ENCODE measurements at regions not wholly inside any gene's neighbourhood (a gene's known extent, or its start where the extent isn't known, plus 50 kb on each side); places are given as distances from the start of the nearest gene placed in this dataset.
"Not testable (repeated sequence)": the region's sequence is repeated elsewhere in the genome, so short reads cannot be mapped to it uniquely, and the experiment has no call there.

DNA sequence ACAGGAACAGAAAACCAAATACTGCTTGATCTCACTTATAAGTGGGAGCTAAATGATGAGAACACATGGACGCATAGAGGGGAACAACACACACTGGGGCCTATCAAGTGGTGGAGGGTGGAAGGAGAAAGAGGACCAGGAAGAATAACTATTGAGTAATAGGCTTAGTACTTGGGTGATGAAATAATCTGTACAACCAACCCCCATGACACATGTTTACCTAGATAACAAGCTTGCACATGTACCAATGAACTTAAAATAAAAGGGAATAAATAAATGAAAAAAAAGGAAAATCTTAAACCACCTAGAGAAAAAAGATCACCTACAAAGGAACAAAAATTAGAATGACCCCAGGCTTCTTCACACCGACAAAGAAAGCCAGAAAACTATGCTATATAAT is 133.5 kb downstream of the KLRB1 start:
- H3K27ac ChIP-seq (ENCODE audit: low read depth, low read length, poor library complexity, severe bottlenecking); DNase-seq (ENCODE audit: low spot score); BruUV-seq (replicated peaks); H3K4me1 ChIP-seq (ENCODE audit: insufficient read depth, low read length, poor library complexity, severe bottlenecking); CTCF ChIA-PET; H3K9me3 ChIP-seq (ENCODE audit: low read depth, low read length, poor library complexity, severe bottlenecking); POLR2A ChIA-PET (ENCODE audit: low non-redundant PET); H3K4me3 ChIP-seq (ENCODE audit: low read depth, low read length, poor library complexity, severe bottlenecking); H3K36me3 ChIP-seq (ENCODE audit: insufficient read depth, low read length, poor library complexity, severe bottlenecking); intact Hi-C loops (cut with micrococcal nuclease; ENCODE audit: unreplicated experiment); H3K27me3 ChIP-seq (replicated peaks; ENCODE audit: insufficient read depth, low read depth, low read length, poor library complexity): not testable (repeated sequence)

DNA sequence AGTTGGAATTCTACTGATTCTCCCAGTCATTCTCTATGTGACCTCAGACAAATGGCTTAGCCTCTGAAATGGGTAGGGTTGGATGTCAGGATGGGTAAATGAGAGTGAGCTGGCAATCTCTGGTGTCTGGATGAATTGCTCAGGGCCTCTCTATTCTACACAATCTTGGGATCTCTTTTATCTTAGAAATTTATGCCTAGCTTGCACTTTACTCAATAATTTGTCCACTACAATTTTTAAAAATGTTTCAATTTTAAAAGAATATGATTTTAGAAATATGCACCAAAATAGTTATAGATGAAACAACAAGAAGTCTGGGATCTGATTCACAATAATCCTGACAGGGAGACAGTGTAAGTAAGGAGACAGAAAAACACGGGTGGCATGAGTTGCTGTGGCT is 134.1 kb downstream of the KLRB1 start:
- H3K27ac ChIP-seq (ENCODE audit: low read depth, low read length, poor library complexity, severe bottlenecking); H3K27me3 ChIP-seq (replicated peaks; ENCODE audit: insufficient read depth, low read depth, low read length, poor library complexity); H3K9me3 ChIP-seq (ENCODE audit: low read depth, low read length, poor library complexity, severe bottlenecking); H3K4me3 ChIP-seq (ENCODE audit: low read depth, low read length, poor library complexity, severe bottlenecking); BruUV-seq (replicated peaks); intact Hi-C loops (cut with micrococcal nuclease; ENCODE audit: unreplicated experiment); H3K36me3 ChIP-seq (ENCODE audit: insufficient read depth, low read length, poor library complexity, severe bottlenecking); H3K4me1 ChIP-seq (ENCODE audit: insufficient read depth, low read length, poor library complexity, severe bottlenecking); POLR2A ChIA-PET (ENCODE audit: low non-redundant PET); DNase-seq (ENCODE audit: low spot score); CTCF ChIA-PET: not testable (repeated sequence)

DNA sequence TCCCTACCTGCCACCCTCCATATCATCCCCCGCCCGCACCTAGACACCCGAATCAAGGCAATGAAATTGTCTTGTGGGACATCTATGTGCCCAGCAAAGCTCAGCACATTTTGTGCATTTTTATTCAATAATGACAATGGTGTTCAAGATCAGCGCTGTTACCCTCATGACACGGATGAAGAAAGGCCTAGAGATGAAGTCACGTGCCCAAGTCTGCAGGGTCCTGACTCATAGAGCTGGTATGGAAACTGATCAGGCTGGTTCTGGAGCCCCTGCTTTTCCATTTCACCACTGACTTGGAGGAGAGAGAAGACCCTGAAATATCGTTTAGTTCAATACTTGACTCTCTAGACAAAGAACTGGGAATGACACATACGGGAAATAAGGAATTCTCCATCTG is 136.2 kb downstream of the KLRB1 start:
- H3K4me3 ChIP-seq (ENCODE audit: low read depth, low read length, poor library complexity, severe bottlenecking); H3K4me1 ChIP-seq (ENCODE audit: insufficient read depth, low read length, poor library complexity, severe bottlenecking); CTCF ChIA-PET; DNase-seq (ENCODE audit: low spot score); H3K27ac ChIP-seq (ENCODE audit: low read depth, low read length, poor library complexity, severe bottlenecking); BruUV-seq (replicated peaks); H3K36me3 ChIP-seq (ENCODE audit: insufficient read depth, low read length, poor library complexity, severe bottlenecking); POLR2A ChIA-PET (ENCODE audit: low non-redundant PET); H3K9me3 ChIP-seq (ENCODE audit: low read depth, low read length, poor library complexity, severe bottlenecking); intact Hi-C loops (cut with micrococcal nuclease; ENCODE audit: unreplicated experiment); H3K27me3 ChIP-seq (replicated peaks; ENCODE audit: insufficient read depth, low read depth, low read length, poor library complexity): not testable (repeated sequence)

DNA sequence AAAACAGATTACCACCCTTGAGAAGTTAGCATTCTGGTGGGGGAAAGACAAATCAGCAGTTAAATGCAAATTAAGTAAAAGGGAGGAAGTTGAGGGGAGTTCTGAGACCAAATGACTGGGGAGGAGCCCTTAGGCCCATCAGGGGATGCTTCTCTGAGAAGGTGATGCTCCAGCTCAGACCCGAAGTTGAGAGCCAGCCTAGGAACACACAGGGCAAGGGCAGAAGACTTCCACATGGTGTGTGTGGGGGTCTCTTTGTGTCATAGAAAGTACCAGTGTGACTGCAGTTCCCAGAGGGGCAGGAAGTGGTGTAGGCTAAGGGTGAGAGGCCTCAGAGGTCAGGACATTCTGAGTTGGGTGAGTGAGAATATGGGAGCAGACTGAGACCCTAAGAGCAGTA is 137.3 kb downstream of the KLRB1 start:
- CTCF ChIA-PET; H3K27me3 ChIP-seq (replicated peaks; ENCODE audit: insufficient read depth, low read depth, low read length, poor library complexity); H3K4me3 ChIP-seq (ENCODE audit: low read depth, low read length, poor library complexity, severe bottlenecking); BruUV-seq (replicated peaks); H3K27ac ChIP-seq (ENCODE audit: low read depth, low read length, poor library complexity, severe bottlenecking); H3K9me3 ChIP-seq (ENCODE audit: low read depth, low read length, poor library complexity, severe bottlenecking); H3K36me3 ChIP-seq (ENCODE audit: insufficient read depth, low read length, poor library complexity, severe bottlenecking); intact Hi-C loops (cut with micrococcal nuclease; ENCODE audit: unreplicated experiment); POLR2A ChIA-PET (ENCODE audit: low non-redundant PET); DNase-seq (ENCODE audit: low spot score); H3K4me1 ChIP-seq (ENCODE audit: insufficient read depth, low read length, poor library complexity, severe bottlenecking): not testable (repeated sequence)

DNA sequence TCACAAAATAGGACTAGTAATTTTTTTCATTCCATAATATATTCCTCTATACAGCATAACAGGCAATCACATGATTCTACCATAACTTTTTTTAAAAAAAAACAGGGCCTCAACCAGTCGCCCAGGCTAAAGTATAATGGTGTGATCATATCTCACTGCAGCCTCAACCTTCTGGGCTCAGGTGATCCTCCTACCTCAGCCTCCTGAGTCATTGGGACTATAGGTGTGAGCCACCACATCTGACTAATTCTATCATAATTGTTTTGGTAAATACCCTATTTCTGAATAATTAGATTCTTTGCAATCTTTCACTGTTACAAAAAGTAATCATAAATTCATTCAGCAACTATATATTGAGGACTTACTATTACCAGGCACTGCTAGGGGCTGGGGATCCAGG is 137.8 kb downstream of the KLRB1 start:
- H3K9me3 ChIP-seq (ENCODE audit: low read depth, low read length, poor library complexity, severe bottlenecking); POLR2A ChIA-PET (ENCODE audit: low non-redundant PET); BruUV-seq (replicated peaks); H3K27me3 ChIP-seq (replicated peaks; ENCODE audit: insufficient read depth, low read depth, low read length, poor library complexity); DNase-seq (ENCODE audit: low spot score); H3K4me3 ChIP-seq (ENCODE audit: low read depth, low read length, poor library complexity, severe bottlenecking); H3K27ac ChIP-seq (ENCODE audit: low read depth, low read length, poor library complexity, severe bottlenecking); H3K4me1 ChIP-seq (ENCODE audit: insufficient read depth, low read length, poor library complexity, severe bottlenecking); H3K36me3 ChIP-seq (ENCODE audit: insufficient read depth, low read length, poor library complexity, severe bottlenecking): not testable (repeated sequence)
- CTCF ChIA-PET = interaction anchor here (0.6 kb wide), 1 partner anchor 119 kb away, joined by 6 read pairs; no protein-coding TSS in a partner anchor
- intact Hi-C loops (cut with micrococcal nuclease; ENCODE audit: unreplicated experiment) = loop anchor here (1.0 to 10.0 kb wide), 2 partner anchors 115 to 139 kb away; no protein-coding TSS in a partner anchor

DNA sequence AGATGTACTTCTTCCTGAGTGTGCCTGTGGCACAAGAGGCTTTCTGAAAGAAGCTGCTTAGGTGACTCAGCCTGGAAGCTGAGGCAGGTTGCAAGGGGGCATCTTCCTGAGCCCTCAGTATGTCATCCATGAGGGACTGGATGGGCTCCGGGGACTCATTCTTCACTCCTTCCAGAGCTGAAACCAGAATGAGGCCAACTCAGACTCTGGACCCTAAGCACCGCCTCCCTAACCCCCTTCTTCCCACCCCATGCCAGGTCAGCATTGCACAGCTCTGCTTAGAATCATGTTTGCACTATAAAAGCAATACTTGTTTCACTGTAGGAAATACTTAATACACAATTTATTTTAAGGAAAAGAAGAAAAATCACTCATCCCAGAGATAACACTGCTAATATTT is 138.3 kb downstream of the KLRB1 start:
- H3K27me3 ChIP-seq (replicated peaks; ENCODE audit: insufficient read depth, low read depth, low read length, poor library complexity); DNase-seq (ENCODE audit: low spot score); H3K36me3 ChIP-seq (ENCODE audit: insufficient read depth, low read length, poor library complexity, severe bottlenecking); H3K4me1 ChIP-seq (ENCODE audit: insufficient read depth, low read length, poor library complexity, severe bottlenecking); BruUV-seq (replicated peaks); H3K4me3 ChIP-seq (ENCODE audit: low read depth, low read length, poor library complexity, severe bottlenecking); H3K9me3 ChIP-seq (ENCODE audit: low read depth, low read length, poor library complexity, severe bottlenecking); H3K27ac ChIP-seq (ENCODE audit: low read depth, low read length, poor library complexity, severe bottlenecking); POLR2A ChIA-PET (ENCODE audit: low non-redundant PET): not testable (repeated sequence)
- CTCF ChIA-PET = interaction anchor here (0.6 to 1.0 kb wide), 3 partner anchors 120 to 139 kb away, joined by 5 to 6 read pairs (median 5); no protein-coding TSS in a partner anchor
- intact Hi-C loops (cut with micrococcal nuclease; ENCODE audit: unreplicated experiment) = loop anchor here (1.0 to 10.0 kb wide), 2 partner anchors 115 to 138 kb away; no protein-coding TSS in a partner anchor

Data from A673 (cell line).